HUDEP-2 (cell line): ENCODE measurements at regions not wholly inside any gene's neighbourhood (a gene's known extent, or its start where the extent isn't known, plus 50 kb on each side); places are given as distances from the start of the nearest gene placed in this dataset.

ENCODE experiments used
- DNase-seq, 76 experiments: peaks; one replicate each; lab custom pipeline; 2025; ENCODE audit not compliant: unreplicated experiment in 76 of 76; lab: John Stamatoyannopoulos, UW

DNA sequence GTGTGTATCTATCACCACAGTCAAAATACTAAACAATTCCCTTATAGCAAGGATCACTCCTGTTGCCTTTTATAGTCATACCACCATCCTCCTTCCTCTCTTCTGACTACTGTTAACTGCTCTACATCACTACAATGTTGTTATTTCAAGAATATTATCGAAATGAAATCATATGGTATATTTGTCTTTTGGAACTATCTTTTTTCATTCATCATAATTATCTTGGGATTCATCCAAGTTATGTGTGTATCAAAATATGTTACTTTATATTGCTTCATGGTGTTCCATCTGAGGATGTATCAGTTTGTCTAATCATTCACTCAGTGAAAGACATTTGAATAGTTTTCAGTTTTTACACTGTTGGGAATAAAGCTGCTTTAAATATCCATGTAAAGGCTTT is 1423.0 kb upstream of the PIK3C3 start:
- DNase-seq, result no peak

DNA sequence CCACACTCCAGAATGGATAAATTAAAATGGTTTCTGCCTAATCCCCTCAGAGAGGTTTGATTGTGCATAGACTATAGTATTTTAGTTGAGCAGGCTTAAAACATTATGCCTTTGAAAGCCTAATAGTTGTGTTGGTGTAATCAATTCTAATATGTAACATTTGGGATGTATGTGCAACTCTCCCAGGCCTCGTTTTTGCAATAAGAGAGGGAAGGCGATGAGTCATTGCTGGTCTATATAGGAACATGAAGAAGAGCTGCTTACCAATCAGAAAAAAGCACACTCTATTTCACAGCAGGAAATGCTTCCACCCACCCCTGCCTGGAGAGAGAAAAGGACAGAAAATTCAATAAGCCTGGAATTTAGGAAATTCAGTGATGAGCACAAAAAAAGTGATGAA is 1424.0 kb upstream of the PIK3C3 start:
- no peak for DNase-seq

DNA sequence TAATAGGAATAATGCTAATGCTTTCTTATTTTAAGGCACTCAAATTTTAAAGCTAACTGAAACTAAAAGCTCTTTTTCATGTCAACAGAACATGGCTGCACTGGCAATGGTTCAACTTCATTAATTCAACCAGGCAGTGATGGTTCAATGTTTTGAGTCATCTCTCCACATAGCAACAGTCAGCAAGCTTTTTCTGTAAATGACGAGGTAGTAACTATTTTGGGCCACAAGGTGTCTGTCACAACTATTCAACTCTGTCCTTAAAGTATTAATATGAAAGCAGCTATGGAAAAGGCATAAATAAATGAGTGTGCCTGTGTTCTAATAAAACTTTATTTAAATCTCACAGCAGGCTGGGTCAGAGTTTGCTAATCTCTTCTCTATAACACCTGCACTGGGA is 1425.6 kb upstream of the PIK3C3 start:
- peak in 1 of 76 experiments; percentile 1 for DNase-seq

DNA sequence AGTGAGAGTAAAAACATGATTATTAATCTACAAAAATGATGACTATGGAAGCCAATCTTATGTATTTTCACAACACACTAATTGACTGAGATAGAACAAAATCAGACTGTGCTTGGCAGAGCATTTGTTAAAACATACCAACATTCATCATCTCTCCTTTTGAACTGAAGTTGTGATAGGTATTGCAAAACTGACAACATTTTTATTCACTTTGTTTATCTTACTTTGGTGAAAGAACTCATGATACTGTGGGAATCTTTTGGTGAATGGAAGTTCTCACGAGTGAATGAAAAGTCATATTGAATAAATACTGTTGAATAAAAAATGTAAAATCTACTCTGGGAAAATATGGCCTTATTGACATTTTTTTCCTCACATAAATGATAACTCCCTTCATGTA is 1430.2 kb upstream of the PIK3C3 start:
- no peak for DNase-seq

DNA sequence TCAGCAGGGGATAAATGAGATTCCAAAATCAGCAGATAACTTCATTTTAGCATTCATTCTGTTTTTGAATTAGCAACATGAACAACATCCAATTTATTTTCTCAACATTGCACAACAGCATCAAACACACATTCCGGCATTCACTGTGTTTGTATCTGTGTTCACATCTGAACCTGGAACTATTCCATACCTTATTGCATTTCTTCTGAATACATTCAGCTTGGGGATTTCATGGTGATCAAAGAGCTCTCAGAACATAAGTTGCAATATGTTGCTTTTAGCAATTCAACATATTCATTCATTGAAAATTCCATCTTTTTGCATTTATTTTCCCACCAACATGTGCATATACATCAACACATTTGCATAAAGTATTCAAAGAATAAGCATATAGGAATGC is 1431.7 kb upstream of the PIK3C3 start:
- no peak for DNase-seq

DNA sequence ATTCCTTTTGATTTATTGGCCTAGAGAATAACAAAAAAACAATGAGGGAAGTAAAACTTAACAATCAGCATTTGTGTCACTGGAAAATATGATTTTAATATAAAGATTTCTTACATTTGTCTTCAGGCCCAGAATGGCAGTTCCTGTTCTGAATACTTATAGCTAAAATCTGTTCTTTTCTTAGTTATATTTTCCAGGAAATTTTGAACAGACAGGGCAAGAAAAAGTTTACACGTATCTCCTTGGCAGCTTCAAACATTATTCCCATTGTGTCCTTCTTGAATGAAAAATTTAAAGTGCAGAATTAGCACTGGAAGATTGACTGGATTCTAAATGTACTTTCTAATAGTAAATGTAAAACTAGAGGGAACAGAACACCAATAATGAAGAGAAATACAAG is 1454.0 kb upstream of the PIK3C3 start:
- DNase-seq, result no peak

DNA sequence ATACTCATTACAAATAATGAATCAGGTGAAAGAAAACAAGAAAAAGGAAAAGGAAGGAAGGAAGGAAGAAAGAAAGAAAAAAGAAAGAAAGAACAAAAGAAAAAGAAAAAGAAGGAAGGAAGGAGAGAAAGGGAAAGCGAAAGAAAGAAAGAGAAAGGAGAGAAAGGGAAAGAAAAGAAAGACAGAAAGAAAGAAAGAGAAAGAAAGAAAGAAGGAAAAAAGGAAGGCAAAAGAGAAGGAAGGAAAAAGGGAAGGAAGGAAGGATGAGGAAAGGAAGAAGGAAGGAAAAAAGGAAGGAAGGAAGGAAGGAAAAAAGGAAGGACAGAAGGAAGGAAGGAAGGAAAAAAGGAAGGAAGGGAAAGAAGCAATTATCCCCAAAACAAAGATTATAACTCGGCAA is 1460.4 kb upstream of the PIK3C3 start:
- no peak for DNase-seq

DNA sequence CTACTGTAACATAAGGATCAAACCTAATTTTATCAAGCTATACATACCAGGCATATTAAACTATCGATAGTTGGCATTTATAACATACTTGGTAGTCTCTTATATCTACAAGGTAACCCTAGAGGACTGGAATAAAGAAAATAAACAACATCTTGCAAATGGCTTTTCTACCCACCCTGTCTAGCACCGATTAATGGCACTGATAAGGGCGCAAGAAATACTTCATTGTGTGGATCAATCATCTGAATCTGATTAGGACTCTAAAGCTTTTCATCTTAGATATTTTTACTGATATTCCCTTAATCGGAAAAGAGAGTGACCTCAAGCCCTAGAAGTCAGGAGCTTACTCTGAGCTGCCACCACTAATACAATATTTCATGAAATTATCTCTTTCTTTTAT is 1461.7 kb upstream of the PIK3C3 start:
- no peak for DNase-seq

DNA sequence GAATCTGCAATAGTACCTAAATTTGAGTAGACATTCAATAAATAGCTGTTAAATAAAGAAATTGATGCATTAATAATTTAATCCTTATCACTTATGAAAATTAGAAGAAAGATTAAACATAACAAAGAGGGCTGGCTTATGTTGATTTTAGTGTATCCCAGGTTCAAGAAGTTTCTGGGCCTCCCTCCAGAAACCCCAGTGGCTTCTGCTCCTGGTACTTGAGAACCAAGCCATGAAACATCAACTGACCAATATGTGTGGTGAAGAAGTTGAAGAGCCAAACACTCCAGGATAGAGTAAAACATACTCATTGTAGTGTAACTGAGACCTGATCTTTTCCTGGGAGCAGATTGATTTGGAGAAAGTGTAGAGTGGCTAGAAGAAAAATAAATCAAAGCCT is 1465.7 kb upstream of the PIK3C3 start:
- no peak for DNase-seq

DNA sequence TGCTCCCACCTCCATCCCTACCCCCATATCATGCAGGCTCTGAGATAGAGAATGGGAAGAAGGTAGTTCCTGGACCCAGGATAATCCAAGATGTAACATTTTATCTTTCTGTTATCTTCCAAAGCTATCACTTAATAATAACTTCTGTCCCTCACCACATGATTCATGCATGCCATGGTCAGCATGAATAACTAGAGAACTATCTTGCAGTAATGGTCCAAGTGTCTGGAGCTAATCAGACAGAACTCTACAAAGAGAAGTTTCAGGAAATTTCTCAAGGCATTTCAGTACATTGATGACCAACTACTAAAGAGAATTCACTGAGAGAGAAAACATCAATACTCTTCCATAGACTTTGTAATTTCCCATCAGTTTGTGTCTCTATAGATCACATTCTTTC is 1469.7 kb upstream of the PIK3C3 start:
- DNase-seq, result no peak

DNA sequence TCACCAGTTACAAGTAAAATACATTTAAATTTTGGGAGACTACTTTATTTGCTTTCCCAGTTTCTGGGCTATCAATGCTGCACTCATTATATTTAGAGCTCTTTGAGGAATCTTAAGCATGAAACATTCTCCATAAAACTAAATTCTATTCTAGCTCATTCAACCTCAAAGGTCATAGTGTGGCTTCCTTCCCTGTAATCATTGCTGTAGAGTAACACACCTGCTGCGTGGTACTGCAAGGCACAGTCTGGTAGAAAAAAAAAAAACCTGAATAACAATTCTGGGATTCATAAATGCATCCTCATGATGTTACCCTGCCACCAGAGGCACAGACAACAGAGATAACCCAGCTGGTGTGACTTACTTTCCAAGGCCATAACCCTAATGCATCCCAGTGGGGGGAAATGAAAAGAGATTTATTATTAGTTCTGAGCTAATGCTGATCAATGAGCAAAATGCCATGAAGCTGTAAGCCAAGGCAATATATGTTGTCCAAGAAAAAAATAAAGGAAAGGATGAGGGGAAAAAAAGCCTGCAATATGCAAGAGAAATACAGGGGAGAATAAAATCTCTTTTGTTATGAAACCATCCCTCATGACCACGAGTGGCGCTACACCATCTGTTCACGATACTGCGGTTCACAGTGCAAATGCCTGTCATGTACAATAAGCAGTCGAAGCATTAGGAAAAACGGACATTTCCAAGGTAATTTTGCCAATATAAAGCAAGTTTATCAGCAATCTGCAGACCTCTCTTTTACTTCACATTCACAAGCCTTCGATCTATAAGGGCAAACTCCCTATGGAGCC is 1481.6 kb upstream of the PIK3C3 start:
- no peak for DNase-seq

DNA sequence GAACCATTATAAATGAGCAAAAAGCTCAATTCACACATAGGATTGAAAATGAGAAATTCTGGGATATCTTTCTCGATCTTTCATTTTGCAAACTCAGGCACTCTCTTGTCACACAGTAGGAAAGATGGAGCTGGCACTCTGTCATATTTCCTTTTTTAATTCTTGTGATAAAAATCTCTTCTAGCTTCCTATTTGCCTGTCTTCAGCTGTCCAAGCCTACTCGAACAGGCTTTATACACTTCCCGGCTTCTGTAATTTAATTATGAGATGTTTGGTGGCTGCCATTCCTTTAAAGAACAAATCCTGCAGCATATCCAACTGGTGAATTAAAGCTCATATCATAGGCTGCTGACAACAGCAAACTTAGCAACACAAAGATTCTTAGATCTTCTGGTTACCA is 1484.3 kb upstream of the PIK3C3 start:
- DNase-seq, result no peak

DNA sequence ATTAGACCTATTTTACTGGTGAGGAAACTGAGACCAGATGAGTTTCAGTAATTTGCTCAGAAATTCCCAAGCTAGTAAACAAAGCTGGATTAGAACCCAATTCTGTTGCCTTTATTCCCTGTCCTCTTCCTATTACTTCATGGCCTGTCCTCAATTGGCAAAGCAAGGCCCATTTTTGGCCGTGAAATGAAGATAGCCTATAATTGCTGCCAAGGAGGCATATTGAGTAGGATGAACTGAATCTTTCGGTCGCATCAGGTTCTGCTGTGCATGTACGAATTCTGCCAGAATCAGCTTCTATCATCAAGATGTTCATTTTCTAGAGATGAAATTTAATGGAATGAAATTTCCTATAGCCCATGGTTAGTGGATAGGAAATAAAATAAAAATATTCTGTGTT is 1485.2 kb upstream of the PIK3C3 start:
- no peak for DNase-seq

DNA sequence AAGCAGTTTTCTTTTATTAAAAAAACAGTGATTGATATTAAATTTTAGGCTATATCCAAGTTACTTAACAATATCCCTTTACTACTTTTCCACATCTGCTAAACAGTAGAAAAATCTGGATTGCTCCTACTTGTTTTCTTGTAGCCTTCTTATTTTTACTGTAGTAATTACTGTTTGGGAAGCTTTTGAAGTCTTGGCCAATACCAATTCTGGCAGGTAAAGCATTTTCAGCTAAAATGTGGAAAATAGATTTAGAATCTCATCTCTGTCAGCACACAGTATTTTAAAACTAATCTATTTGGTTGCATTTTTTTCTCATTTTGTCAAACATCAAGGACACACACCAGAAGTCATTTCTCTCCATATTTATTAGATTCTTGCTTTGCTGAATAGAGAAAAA is 1485.7 kb upstream of the PIK3C3 start:
- DNase-seq, result no peak

DNA sequence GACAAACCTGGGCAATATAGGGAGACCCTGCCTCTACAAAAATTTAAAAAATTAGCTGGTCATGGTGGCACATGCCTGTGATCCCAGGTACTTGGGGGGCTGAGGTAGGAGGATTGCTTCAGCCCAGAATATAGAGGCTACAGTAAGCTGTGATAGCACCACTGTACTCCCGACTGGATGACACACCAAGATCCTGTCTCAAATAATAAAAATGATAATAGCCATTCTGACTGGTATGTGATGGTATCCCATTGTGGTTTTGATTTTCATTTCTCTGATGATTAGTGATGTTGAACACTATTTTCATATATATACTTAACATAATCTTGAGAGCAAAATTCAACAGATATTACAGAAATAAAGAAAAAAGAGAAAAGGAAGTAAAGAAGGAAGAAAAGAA is 1491.0 kb upstream of the PIK3C3 start:
- no peak for DNase-seq

DNA sequence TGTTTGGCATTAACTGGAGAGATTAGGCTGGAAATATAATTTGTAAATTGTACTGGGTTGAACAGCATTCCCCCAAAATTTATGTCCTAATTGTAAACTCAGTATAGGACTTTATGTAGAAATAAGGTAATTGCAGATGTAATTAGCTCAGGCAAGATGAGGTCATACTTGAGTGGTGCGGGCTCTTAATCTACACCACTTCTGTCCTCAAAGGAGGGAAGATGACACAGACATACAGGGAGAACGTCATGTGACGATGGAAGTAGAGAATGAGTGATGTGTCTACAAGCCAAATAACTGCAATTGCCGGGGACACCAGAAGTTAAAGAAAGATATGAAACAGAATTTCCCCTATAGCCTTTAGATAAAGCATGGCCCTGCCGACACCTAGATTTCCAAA is 1501.1 kb upstream of the PIK3C3 start:
- DNase-seq, result no peak

DNA sequence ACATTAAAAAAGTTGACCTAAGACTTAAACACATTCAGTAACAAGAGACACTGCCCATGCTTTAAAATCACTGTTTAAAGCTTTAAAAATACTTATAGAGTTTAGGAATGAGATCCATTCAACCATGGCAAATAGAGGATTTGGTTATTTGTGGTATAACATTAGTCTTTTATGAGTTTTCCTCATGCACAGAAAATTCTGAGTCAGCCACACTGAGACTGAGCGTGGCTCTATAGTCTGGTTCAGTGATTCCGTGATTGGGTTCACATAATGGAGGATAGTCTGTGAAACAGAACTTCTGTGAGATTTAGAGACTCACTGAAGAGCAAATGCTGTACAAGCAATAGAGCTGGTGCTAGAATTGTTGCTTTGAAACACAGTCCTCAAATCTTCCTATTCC is 1502.4 kb upstream of the PIK3C3 start:
- no peak for DNase-seq

DNA sequence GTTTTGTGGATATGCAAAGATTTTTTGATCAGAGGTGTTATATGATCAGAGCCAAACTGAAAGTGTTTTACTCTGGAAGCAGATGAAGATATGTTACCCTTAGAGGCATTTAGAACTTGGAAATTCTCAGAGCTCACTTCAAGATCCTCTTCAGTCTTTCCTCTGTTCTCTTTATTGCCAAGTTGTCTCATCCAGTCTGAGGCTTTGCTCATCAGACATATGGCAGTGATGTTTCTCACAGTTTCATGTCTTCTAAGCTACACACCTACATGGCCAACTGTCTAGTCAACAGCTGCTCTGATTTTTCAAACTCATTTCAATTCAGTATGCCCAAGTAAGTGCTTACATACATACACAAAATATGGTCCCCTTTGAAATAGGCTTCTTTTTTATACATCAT is 1504.3 kb upstream of the PIK3C3 start:
- no peak for DNase-seq

DNA sequence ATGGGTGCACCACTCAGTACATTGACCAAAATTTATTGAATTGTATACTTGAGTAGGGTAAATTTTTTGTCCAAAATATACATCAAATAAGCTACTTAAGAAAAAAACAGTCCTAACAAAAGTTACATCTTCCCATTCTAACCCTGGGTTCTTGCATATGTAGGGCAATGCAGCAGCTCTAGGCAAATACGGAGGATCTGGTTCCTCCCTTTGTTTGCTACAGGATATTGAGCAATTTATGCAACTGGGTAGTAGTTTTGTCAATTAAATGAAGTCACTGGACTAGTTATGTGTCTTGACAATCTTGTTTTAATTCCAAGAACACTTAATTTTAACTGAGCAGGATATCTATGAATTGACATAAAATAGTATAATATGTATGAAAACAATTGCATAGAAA is 1507.2 kb upstream of the PIK3C3 start:
- DNase-seq, result no peak

DNA sequence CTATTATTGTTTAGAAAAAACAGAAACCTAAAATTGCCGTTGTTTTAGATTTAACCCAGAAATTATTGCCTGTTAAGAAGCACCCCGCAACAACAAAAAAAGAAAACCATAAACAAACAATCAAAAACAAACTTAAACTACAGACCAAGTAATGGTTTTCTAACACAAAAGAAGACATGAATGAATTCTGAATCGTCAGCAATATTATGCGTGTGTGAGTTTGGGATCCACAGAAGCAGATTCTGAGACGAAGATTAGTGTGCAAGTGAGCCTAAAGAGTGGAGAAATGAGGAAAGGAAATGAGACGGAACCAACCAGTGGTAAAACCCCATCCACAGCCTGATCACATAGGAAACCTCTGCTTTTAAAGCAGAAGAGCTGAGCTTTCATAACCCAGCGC is 1514.9 kb upstream of the PIK3C3 start:
- no peak for DNase-seq

DNA sequence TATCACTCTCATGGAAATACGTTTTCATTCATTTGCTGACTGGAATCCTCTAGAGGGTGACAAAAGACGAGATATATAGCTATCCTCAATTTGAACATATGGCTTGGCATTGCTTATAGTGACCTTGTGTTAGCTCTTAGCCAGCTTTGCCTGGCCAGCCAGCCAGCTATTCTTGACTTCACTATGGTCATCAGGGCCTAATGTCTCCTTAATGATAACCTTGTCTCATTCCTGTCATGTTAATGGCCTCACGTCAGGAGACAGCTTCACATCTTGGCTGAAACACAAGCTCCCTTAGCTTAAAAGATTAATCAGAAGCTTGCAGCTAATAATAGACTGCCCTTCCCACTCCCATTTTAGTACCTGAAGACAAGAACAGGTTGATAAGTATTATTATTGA is 1517.5 kb upstream of the PIK3C3 start:
- no peak for DNase-seq

DNA sequence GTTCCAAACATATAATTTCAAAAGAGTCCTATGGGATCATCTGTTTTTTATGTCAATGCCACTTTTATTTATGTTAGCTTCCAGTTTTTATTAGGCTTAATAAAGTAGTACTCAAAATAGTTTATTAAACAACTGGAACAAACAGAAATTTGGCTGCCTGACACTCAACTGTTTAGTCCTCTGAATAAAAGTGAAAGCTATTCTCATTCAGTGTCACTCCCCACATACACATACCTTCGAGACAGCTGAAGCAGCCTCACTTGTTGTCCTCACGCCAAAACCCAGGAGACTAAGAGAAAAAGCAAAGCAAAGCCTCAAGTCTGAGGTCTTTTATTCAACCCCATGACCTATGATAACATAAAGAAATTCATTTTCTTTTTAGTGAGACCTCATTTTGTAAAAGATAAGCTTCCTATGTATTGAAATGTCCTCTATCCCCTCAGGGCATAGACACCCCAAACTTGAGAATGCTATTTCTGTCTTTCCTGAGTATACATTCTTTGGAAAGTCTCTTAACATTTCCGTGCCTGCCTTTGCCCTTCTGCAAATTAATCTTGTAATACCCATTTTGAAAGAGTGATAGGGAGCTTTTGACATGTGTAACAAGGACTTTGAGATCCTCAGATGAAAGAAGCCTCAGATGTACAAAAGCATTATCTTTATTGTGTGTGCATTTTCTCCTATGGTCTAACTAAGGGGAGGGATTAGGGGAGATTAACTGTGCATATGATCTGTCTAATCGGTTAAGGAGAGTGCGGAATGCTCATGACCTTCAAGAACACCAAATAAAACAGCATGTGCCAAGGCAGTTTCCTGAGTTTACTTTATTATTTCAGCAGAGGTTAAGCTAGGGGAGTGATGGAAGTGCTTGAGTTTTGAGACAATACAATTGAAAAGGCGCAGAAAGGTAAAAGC is 1523.7 kb upstream of the PIK3C3 start:
- no peak for DNase-seq
